SH-SY5Y (cell line): ENCODE measurements at regions not wholly inside any gene's neighbourhood (a gene's known extent, or its start where the extent isn't known, plus 50 kb on each side); places are given as distances from the start of the nearest gene placed in this dataset.

Experiments used
- GATA2 ChIP-seq: IDR thresholded peaks from 2 replicates; pipeline ENCODE4 v1.6.1; 2011; ENCODE audit warnings: mild to moderate bottlenecking, low read depth, low read length
- GATA3 ChIP-seq: IDR thresholded peaks from 2 replicates; pipeline ENCODE4 v1.6.1; 2011; ENCODE audit warnings: low read depth, mild to moderate bottlenecking, low read length, moderate library complexity

- TF ChIP-seq GATA3 (no peak), GATA2 (no peak)
Measured at GRCh38 chr1:188889166-188889565, 1588.5 kb downstream of the BRINP3 start.

DNA sequence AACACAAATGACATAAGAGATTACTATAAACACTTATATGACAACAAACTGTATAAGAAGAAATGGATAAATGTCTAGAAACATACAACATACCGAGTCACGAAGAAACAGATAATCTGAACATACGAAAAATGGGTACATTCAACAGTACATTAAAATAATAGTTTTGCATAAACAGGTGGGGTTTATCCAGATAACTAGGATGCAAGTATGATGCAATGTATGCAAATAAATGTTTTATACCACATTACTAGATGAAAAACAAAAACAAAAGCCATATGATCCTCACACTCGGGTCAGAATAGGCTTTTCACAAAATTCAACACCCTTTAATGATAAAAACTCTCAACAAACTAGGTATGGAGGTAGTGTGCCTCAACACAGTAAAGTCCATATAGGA lies 1585.7 kb downstream of the BRINP3 start:
- TF ChIP-seq GATA3 (no peak), GATA2 (no peak)

- no peak for TF ChIP-seq GATA3
- no peak for TF ChIP-seq GATA2
Measured at GRCh38 chr1:188895611-188896010, 1582.1 kb downstream of the BRINP3 start.

DNA sequence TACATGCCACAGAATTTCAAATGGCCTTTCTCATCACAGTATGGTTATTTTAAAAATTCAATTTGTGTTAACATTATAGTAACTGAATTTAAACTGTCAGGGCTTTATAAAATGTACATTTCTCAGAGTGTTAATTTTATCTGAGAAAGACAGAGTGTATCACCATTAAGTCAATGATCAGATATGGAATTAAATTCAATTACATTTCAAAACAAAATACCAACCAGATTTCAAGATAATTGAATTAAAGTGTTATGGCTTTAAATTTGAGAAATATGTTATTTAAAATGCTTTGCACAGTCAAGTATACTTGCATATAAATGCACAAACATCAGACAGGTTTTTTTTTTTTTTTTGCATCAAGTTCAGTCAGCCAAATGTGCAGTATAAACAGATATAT lies 1574.4 kb downstream of the BRINP3 start:
- TF ChIP-seq GATA3: peak; percentile 50
- no peak for TF ChIP-seq GATA2

DNA sequence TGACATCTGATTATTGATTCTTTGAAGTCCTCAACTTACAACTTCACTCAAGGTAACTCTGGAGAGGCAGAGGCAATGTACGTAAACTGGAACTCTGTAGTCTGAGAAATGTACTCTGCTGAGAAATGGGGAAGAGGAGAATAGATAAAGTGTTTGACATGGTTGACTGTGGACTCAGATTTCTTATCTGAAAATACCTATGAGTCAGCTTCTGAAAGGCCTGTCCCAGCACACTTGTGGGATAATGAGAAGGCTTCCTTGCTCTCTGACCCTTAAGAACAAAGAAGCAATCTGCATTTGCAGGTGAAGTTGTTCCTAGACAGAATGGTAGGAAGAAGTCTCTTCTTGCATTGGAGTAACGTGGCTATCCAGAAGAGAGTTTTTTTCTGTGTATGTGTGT lies 1573.5 kb downstream of the BRINP3 start:
- TF ChIP-seq GATA3: no peak

GRCh38 chr1:188906921-188907641 lies 1570.6 kb downstream of the BRINP3 start:
- TF ChIP-seq GATA3 (no peak), GATA2 (no peak)

DNA sequence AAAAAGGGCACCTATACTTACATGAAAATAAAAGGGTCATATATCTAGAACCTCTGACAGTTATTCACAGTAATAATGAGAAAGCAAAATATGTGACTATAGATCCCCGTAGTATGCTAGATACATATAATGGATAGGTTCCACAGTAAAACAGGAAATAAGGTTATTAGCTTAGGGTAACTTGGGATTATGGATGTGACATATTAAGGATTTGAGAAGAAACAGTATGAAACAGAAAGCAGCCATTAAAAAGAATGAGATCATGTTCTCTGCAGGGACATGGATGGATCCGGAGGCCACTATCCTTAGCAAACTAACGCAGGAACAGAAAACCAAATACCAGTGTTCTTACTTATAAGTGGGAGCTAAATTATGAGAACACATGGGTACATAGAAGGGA lies 1547.3 kb downstream of the BRINP3 start:
- no peak for TF ChIP-seq GATA3
- TF ChIP-seq GATA2: no peak

- TF ChIP-seq GATA3: no peak
- no peak for TF ChIP-seq GATA2
Measured at GRCh38 chr1:188931506-188931905, 1546.2 kb downstream of the BRINP3 start.

DNA sequence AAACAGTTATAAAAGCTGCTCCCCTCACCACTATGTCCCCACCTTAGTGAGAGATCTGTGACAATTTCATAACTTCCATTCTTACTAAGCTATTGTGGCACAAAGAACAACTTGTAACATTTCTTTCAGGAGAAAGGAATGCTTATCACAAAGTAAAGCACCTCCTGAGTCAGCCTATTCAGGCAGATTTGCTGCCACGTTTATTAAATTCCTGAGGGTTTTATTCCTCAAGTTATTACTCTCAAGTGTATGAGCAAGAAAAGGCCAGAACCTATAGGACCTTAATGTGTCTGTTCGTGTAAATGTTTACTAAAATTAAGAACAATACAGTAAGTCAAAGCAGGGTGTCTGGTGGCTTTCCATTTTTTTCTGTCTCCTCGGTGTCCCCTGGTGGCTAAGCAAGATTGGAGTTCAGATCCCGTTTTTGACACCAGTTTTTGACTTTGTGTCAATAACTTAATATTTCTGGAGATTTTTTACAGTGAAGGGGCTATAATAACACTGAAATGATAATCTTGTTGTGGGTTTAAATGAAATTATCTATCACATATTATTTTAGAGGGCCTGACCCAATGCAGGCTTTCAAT lies 1539.6 kb downstream of the BRINP3 start:
- TF ChIP-seq GATA2 (no peak), GATA3 (no peak)

GRCh38 chr1:188941986-188942385 lies 1535.7 kb downstream of the BRINP3 start:
- TF ChIP-seq GATA3 (no peak), GATA2 (no peak)

GRCh38 chr1:188949701-188950100 lies 1528.0 kb downstream of the BRINP3 start:
- TF ChIP-seq GATA3 (no peak), GATA2 (no peak)

DNA sequence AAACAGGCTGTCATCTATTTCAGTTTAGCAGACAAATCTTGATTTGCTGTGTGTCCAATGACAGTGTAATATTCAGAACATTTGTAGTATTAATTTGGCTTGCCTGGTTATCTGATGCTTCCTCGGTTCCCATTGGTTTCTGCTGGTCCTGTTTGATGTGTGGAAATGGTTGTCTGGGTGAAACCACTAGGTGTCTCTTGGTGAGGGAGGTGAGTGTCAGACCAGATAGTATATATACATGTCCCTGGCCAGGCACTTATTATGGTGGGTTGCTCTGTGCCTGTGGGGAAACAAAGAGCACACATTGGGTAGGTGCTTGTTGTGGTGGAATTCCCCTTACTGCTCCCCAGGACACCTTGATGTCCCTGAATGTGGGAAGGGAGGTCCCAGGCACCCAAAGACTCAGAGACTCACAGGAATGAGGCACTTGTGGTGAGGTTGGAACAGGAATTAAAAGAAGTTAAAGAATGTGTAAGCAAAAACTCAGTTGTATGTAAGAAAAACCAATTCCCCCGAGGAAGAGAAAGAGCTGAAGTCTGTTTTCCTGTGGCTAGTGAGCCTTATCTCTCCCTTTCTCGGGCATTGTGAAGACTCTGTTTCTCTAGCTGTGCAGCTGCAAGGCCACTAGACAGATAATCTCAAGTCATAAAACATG lies 1519.1 kb downstream of the BRINP3 start:
- TF ChIP-seq GATA2 (no peak), GATA3 (no peak)

DNA sequence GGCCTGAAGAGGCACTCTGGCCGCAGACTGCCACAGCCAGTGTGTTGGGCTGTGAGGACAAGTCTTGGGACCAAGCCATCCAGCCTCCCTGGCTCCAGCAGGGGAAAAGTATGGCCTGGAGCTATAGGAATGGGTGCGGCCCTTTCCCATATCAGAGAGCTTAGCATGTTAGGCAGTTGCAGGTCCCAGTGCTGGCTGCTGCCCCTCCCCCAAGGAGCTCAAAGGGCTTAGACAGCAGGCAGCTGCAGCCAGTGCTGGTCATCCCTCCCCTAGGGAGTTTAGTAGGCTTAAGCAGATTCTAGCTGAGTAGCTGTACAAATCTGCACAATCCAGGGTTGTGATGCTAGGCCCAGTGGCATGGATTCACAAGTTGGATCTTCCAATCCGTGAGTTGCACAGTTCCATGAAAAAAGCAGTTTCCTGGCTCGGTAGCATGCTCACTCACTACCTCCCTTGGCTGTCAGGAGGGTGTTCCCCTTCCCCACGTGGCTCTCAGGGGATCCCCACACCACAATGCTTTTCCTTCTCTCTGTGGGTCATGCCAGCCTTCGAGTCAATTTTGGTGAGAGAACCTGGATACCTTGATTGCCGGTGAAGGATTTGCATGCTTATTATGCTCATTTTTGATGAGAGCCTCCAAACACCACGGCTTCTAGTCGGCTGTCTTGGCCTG lies 1490.8 kb downstream of the BRINP3 start:
- no peak for TF ChIP-seq GATA3
- no peak for TF ChIP-seq GATA2

- no peak for TF ChIP-seq GATA3
- no peak for TF ChIP-seq GATA2
Measured at GRCh38 chr1:188988589-188988988, 1489.1 kb downstream of the BRINP3 start.

- TF ChIP-seq GATA2 (no peak), GATA3 (peak; percentile 32; the same call in 1 of the 2 replicates)
Measured at GRCh38 chr1:188991221-188991930, 1486.3 kb downstream of the BRINP3 start.
